Uterus (tissue), 2 donors: ENCODE measurements at regions not wholly inside any gene's neighbourhood (a gene's known extent, or its start where the extent isn't known, plus 50 kb on each side); places are given as distances from the start of the nearest gene placed in this dataset.

Source experiments
- POLR2A ChIP-seq, 2 donors: fragments of 450-650 bp; IDR thresholded peaks; one replicate each; pipeline ENCODE4 v1.6.1; 2016; ENCODE audit warnings: antibody characterized with exemption in 2 of 2, mild to moderate bottlenecking in 1 of 2, moderate library complexity in 1 of 2
- TF ChIP-seq, protein P1 (sequence below), 4 experiments: fragments of 200-600 bp in 2 of 4; fragments of 450-650 bp in 2 of 4; sonication (generic) in 2 of 4; IDR thresholded peaks; one replicate each; pipeline ENCODE4 v1.5.1; 2016 to 2019; ENCODE audit warnings: antibody characterized with exemption in 4 of 4, mild to moderate bottlenecking in 2 of 4, moderate library complexity in 1 of 4

DNA sequence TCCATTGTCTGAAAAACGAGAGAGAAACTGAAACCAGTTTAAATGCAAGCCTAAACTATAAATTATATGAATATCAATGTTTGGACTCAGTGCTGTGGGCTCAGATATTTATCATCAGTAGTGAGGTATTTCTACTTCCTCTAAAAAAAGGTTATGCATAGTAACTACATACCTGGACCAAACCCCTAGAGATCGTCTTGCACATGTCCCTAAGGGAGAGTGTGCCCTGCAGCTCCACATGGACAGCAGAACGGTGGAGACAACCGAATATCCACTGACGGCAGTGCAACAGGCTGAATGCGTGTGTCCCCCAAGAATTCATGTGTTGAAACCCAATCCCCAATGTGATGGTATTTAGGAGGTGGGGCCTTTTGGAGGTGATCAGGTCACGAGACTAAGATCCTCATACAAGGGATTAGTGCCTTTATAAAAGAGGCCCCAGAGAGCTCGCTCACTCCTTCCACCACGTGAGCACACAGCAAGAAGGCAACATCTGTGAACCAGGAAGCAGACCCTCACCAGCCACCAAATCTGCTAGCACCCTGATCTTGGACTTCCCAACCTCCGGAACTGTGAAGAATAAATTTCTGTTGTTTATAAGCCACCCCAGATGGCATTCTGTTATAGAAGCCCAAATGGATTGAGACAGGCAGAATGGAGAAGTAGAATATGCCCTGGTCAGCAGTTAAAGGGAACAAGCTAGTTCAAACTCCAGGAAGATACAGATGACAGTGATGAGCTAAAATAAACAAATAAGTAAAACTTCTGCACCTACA, 208.4 kb downstream of the ANAPC1 start:
- TF ChIP-seq, protein P1, sequence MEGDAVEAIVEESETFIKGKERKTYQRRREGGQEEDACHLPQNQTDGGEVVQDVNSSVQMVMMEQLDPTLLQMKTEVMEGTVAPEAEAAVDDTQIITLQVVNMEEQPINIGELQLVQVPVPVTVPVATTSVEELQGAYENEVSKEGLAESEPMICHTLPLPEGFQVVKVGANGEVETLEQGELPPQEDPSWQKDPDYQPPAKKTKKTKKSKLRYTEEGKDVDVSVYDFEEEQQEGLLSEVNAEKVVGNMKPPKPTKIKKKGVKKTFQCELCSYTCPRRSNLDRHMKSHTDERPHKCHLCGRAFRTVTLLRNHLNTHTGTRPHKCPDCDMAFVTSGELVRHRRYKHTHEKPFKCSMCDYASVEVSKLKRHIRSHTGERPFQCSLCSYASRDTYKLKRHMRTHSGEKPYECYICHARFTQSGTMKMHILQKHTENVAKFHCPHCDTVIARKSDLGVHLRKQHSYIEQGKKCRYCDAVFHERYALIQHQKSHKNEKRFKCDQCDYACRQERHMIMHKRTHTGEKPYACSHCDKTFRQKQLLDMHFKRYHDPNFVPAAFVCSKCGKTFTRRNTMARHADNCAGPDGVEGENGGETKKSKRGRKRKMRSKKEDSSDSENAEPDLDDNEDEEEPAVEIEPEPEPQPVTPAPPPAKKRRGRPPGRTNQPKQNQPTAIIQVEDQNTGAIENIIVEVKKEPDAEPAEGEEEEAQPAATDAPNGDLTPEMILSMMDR (IDR thresholded peaks at IDR 0.05) = no peak
- no peak for TF ChIP-seq POLR2A (IDR thresholded peaks at IDR 0.05)
